ENCODE measurements at regions not wholly inside any gene's neighbourhood (a gene's known extent, or its start where the extent isn't known, plus 50 kb on each side); places are given as distances from the start of the nearest gene placed in this dataset.
"Not testable (repeated sequence)": the region's sequence is repeated elsewhere in the genome, so short reads cannot be mapped to it uniquely, and the experiment has no call there.

DNA sequence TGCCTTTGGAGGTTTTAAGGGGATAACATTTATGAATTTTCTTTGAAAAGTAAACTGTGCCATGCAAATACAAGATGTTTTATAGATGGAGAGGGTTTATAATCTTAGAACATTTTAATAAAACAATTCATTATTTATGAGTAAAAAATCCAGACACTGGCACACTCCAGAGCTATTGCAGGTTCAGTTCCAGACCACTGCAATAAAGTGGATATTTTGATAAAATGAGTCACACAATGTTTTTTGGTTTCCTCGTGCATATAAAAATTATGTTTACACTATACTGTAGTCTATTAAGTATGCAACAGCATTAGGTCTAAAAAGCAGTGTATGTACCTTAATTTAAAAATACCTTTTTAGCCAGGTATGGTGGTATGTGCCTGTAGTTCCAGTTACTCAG is 146.2 kb upstream of the ZBED5 start:
- no peak for DNase-seq (ENCODE audit: low spot score)

DNA sequence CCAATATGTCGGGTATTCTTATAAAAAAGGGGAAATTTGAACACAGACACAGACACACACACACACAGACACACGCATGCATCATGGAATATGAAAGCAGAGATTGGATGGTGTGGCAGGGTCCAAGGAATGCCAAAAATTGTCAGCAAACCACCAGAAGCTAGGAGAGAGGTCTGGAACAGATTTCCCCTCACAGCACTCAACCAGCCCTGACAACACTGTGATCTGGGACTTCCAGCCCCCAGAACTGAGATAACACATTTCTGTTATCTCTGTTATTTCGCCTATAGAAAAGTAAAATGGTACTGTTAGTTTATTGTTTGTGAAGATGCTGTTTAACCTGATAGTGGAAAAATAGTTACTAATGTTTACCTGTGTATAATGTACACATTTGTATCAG is 145.4 kb upstream of the ZBED5 start:
- no peak for DNase-seq (ENCODE audit: low spot score)

DNA sequence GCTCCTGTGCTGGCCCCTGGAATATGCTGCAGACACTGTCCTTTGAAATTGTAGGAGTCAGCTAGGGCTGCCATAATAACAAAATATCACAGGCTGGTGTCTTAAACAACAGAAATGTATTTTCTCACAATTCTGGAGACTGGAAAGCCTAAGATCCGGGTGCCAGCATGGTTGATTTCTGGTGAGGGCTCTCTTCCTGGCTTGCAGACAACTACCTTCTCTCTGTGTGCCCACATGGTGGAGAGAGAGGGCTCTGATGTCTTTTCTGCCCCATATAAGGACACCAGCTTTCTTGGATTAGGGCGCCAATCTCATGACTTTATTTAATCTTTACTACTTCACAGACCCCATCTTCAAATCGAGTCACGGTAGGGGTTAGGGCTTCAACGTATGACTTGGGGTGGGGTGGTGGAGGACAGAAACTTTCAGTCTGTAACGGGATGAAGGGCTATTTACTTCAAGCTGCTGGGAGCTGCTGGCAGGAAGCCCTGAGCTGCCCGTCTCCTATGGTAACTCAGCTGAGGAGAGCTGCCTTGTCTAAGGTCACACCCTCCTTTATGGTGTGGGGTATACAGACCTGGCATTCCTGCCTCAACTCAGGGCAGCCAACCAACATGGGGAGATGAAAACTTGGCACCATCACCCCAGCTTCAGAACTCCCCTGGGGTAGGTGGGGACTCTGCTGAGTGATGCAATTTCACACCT is 142.9 kb upstream of the ZBED5 start:
- no peak for DNase-seq (ENCODE audit: low spot score)

DNA sequence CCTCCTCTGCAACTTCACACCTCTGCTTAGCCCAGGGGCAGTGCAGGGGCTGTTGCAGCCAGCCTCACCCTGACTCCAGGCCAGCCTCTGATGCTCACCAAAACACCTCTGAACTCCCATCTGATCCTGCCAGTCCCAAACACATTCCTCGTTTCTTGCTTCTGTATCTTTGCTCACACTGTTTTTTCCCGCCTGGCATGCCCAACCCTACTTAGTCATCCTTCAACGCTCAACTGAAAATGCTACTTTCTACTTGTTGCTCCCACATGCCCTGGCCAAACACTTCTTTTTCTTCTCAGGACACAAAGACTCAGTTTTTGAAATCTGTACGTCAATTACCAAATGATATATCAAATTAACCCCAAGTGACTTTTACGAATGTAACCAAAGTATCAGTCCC is 140.8 kb upstream of the ZBED5 start:
- DNase-seq (ENCODE audit: low spot score): no peak

DNA sequence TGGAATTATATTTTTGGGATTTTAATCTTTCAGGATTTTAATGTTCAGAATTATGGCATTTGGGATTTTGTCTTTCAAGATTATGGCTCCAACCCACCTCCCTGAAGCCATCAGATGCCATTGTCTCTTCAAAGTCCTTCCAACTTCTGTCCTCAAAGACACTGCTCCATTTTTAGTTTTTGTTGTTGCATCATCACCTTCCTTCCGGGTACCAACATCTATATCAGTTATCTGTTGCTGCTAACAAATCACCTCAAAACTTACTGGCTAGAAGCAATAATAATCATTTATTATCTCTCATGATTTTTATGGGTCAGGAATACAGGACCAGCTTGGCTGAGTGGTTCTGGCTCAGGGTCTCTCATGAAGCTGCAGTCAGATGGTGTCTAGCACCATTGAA is 138.8 kb upstream of the ZBED5 start:
- no peak for DNase-seq (ENCODE audit: low spot score)

DNA sequence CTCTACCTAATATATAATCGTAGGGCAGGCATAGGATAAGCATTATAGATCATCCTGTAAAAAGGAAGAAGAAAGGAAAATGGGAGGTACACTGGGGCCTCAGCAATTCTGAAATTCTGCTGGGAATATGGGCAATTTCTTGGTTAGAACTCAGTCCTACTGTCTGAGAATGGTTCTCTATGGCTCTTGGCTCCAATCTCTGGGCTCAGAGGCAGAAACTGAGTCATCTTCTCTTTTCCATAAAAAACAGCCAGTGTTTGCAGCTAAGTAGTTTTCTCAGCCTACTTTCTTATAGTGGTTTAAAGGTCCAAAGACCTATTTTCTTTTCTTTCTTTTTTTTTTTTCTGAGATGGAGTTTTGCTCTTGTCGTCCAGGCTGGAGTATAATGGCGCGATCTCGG is 135.8 kb upstream of the ZBED5 start:
- DNase-seq (ENCODE audit: low spot score): no peak

DNA sequence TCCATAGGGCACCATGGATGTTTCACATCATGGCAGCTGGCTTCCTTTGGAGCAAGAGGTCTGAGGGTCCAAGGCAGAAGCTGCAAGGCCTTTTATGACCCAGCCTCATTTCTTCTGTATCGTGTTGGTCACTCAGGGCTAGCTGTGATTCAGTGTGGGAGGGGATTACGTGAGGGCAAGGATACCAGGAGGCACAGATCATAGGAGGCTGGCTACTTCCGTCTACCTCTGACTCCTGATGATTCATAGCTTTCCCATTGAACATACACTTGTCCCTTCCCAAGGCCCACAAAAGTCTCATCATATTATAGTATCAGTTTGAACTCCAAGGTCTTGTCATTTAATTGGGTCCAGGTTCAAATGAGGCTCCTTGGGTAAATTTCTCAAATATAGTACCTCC is 135.3 kb upstream of the ZBED5 start:
- DNase-seq (ENCODE audit: low spot score): no peak

DNA sequence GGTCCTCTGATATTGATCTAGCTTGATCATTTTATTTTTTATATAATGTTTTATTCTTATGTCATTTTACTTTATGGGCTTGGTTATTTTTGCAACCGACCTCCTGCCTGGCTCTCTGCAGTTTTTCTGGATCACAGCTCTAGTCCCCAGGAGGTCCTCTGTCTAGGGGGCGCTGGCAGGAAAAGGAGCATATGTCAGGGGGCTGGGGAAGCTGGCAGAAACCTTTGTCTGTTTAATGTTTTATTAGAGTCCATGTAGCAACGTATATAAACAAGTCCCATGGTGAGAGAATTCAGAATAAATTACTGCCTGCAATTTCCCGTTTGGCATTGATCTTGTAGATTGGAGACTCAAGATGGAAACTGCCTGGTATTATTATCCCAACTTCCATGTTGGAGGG is 133.5 kb upstream of the ZBED5 start:
- DNase-seq (ENCODE audit: low spot score): no peak

DNA sequence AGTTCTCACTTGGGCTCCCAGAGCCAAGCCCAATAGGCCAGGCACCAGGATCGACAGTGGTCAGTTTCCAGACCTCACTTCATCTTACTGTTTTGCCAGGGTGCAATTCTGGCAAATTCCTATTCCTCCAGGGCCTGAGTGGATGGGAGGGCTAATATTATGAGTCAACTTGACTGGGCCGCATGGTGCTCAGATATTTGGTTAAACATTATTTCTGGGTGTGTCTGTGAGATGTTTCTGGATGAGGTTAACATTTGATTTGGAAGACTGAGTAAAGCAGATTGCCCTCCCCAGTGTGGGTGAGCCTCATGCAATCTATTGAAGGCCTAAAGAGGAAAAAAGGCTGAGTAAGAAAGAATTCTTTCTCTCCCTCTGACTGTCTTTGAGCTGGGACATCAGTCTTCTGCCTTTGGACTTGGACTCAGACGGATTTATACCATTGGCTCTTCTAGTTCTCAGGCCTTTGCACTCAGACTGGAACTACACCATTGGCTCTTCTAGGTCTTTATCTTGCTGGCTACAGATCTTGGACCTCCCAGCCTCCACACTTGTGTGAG is 132.9 kb upstream of the ZBED5 start:
- peak; percentile 66 for DNase-seq (ENCODE audit: low spot score)

DNA sequence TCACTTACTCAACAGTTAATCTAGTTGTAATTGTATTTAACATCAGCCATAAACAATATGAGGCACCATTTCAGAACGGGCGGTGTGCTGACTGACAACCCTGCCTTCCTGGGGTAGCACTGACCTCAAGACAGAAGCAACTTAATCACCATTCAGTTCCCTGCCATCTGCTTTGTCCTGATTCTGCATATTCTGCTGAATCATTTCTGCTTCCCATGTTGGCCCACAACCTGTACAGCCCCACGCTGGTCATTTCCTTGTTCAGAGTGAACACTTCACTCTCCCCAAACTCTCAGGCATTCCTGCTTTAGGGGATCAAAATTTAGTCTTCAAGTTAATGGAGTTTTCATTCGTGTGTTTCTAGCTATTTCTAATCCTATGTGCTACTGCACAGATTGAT is 132.3 kb upstream of the ZBED5 start:
- no peak for DNase-seq (ENCODE audit: low spot score)

DNA sequence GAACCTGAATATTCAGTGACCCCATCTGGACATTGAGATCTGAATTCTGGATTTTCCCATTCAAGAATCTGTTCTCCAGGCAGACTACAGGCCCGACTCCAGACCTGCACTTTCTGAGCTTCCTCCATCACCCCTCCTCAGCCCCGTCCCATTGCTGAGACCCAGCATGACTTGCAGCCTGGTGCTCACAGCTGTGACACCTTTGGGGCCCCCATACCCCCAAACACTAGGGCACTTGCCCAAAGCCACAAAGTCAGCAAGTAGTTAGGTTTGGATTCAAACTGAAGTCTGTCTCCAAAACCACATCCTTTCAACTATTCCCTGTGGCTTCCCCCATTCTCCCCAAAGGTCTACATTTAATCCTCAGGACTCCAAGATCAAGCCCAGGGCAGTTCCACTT is 128.2 kb upstream of the ZBED5 start:
- no peak for DNase-seq (ENCODE audit: low spot score)

DNA sequence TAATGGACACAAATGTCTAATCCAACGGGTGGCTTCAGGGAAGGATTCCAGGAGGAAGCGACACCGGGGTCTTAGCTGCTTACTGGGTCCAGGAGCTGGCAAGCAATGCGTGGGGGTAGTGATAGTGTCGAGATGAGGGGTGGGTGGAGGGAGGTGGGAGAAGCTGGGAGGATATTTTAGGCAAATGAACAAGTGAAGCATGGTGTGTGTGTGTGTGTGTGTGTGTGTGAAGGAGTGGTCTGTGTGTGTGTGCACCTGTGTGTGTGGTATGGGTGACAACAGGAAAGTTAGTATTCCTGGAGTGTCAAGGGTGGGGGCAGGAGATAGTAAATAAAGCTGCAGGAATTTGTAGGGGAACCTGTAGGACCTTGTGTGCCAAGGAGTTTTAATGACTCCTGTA is 126.9 kb upstream of the ZBED5 start:
- no peak for DNase-seq (ENCODE audit: low spot score)

DNA sequence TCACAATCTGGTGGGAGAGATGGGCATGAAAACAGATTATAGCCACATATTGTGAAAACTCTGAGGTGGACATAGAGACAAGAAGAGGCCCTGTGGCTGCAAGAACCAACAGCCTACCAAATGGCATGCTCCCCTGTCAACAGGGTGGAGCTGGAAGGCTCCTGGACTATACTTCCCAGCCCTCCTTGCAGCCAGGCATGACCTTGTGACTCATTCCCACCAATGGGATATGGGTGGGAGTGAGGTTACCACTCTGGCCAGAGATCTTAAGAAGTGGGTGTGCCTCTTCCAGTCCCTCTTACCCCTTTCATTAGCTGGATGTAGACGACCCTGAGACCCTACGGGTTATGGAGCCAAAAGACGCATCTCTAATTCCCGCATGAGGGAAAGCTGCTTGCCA is 126.4 kb upstream of the ZBED5 start:
- DNase-seq (ENCODE audit: low spot score): no peak

DNA sequence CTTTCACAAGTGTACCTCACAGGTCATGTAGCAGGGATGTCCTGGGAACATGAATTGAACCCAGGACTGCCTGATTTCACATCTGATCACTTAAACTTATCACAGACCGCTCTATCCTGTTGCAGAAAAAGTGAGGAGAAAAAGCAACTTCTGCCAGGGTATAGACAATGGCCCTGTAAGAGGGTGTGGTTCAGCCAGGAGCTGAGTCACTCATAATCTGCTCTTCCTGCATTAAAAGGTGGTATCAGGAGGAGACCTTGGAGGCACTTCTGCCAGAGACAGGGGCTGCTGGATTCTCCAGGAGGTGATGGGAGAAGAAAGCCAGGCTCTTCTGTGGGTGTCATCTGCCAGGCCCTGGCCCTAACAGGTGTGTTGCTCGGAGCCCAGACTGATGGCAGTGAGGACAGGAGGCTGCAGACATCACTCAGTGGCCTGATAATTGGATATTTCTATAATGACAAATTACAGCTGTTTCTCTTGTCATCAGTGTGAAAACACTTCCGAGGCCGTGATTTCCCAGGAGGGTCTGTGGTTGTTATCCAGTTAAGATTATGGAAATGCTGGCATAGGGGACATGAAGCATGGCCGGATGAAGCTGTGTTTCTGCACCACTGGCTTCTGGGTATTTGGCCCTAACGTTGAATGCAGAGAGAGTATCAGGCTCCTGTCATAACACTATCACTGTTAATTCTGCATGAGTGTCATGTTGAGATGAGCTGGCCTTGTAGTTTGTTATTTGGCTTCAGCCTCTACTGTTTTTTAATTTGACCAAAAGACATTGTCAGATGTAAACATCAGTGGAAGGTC is 125.1 kb upstream of the ZBED5 start:
- no peak for DNase-seq (ENCODE audit: low spot score)

DNA sequence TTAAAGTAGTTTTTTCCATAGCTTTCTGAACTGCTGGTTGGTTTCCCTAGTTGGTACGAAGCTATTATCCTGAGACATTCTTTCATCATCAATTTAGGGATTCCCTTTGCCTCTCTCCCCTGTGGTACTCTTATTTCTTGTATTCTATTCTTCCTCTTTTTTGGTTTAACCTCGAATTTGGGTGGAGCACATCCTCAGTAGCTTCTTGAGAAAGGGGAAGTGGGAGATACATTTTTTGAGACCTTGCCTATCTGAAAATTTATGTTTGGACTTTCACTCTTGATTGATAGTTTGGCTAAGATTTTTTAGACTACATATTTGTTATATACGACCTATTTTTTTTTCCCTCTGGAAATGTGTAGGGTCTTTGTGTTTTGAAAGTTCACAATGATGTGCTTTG is 121.7 kb upstream of the ZBED5 start:
- no peak for DNase-seq (ENCODE audit: low spot score)

DNA sequence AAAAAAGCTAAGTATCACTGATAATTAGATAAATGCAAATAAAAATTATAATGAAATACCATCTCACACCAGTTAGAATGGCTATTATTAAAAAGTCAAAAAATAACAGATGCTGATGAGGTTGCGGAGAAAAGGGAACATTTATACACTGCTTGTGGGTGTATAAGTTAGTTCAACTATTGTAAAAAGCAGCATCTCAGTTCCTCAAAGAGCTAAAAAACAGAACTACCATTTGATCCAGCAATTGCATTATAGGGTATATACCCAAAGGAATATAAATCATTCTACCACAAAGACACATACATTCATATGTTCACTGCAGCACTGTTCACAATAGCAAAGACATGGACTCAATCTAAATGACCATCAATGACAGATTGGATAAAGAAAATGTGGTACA is 120.3 kb upstream of the ZBED5 start:
- no peak for DNase-seq (ENCODE audit: low spot score)

DNA sequence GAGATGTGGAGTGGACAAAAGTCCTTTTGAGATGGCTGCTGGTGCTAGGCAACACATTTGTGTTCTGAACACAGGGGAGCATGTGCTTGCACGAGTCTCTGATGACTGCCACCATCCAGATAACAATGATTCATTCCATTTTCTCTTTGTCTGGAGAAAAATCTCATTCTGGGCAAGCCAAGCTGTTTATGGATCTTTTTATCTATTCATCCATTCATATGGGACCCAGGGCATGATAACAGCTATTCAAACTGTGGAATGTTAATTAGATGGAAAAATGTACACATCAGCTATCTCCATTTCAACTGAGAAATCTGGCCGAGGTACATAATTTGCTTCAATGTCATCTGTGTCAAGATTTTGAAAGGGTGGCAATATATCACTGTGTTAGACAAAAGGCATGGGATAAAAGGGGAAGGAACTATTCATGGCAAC is 117.5 kb upstream of the ZBED5 start:
- no peak for DNase-seq (ENCODE audit: low spot score)

DNA sequence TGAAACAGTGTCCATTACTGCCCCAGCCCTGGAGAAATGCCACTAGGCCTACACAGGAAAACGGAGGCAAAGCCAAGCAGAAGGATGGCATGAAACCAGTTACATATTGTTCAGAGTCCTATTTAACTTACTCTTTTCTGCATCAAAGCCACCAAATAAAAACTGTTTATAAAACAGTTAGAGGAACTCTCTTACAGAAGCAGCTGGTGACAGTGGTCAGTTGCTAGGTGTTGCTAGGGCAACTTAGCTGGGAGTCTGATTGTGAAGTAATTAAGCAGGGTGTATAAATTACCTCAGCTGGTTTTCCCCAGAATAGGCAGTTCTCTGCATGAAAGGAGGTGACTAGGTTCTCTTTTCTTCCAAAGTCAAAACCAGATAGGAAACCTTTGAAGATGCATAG is 115.6 kb upstream of the ZBED5 start:
- DNase-seq (ENCODE audit: low spot score): no peak

DNA sequence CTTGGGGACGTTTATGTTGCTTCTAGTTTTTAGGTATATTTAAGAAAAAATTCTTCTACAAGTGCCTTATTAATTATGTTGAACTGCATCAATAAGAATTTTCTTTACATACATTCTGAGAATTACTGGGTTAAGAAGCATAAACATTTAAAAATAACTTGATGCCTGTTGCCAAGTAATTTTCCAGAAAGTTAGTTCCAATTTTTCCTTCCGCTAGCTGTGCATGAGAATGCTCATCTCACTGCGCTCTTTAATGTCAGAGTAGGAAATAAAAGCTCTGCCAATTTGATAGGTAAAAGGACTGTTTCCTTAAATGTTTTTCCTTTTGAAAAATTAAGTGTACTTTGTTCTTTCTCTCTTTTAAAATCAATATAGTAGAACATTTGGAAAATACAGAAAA is 113.1 kb upstream of the ZBED5 start:
- no peak for DNase-seq (ENCODE audit: low spot score)

DNA sequence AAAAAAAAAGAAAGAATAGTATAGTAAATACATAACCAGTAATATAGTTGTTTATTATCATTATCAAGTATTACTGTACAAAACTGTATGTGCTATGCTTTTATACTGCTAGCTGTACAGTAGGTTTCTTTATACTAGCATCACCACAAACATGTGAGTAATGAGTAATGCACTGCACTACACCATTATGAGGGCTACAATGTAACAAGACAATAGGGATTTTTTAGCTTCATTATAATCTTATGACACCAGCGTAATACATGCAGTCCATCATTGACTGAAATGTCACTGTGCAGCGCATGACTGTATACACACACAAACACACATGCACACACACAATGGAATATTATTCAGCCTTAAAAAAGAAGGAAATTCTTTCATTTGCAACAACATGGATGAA is 111.5 kb upstream of the ZBED5 start:
- DNase-seq (ENCODE audit: low spot score): no peak

DNA sequence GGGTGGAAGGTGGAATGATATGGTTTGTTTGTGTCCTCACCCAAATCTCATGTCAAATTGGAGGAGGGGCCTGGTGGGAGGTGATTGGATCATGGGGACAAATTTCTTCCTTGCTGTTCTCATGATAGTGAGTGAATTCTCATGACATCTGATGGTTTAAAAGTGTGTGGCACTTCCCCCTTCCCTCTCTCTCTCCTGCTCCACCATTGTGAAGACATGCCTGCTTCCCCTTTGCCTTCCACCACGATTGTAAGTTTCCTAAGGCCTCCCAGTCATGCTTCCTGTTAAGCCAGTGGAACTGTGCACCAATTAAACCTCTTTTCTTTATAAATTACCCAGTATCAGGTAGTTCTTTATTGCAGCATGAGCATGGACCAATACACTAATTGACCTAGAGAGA is 99.0 kb upstream of the ZBED5 start:
- not testable (repeated sequence) for DNase-seq (ENCODE audit: low spot score)

DNA sequence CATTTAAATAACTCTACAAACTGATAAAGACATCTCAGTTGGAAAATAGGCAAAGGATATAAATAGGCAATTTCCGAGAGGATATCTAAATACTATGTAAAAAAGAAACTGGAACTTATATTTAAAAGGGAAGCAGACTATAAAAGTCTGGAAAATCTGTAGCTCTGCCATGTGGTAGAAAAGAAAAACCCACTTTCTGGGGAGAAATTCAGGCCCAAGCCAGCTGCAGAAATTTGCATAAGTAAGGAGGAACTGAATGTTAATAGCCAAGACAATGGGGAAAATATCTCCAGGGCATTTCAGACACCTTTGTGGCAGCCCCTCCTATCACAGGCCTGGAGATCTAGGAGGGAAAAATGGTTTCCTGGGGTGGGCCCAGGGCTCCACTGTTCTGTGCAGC is 97.8 kb upstream of the ZBED5 start:
- no peak for DNase-seq (ENCODE audit: low spot score)

DNA sequence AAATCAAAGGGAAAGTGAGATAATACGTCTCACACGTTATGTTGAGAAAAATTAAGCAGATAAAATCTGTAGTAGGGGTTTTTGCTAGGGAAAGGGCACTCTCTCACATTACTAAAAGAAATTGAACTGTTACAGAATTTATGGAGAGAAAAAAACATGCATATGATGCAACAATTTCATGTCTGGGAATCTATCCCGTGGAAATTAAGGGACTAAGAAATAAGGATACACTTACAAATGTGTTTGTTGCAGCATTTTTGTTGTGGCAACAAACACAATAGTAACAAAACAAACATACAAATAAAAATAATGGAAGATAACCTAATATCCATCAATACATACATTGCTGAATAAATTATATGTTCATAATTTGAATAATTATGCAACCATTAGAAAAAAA is 96.3 kb upstream of the ZBED5 start:
- DNase-seq (ENCODE audit: low spot score): no peak

DNA sequence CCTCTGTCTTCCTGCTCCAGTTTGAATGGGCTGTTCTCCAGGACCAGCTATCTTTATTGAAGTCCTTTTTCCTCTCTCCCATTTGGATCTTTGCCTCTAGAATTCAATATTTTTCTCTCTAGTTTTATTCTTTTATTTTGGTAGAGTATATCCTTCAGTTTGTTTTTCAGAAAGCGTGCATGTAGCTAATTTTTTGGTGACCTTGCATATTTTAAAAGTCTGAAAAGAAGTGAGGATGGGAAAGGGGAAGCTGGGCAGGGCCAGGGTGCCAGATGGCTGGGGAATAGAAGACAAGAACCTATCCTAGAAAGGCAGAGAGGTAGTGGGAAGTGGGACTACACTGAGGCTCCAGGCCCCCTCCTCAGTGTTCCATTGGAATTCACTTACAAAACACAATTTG is 95.0 kb upstream of the ZBED5 start:
- no peak for DNase-seq (ENCODE audit: low spot score)
